Right cardiac atrium (tissue), 5 donors: ENCODE measurements at regions not wholly inside any gene's neighbourhood (a gene's known extent, or its start where the extent isn't known, plus 50 kb on each side); places are given as distances from the start of the nearest gene placed in this dataset.
A peak's percentile ranks its signal among the peaks of the same experiment; 100 is the strongest.

Experiments used
- ATAC-seq, 2 donors: fragments of 200-7000 bp; cut with Tn5 transposase; one replicate each; pipeline versions ENCODE4 v1.8.0 to v1.9.1; 2020; ENCODE audit warnings: moderate library complexity in 2 of 2, mild to moderate bottlenecking in 1 of 2
- DNase-seq, 3 donors: peaks; one replicate each; pipeline ENCODE4 v3.0.0-alpha.2; 2020
- H3K27ac ChIP-seq: one replicate; pipeline ENCODE4 v1.5.1; 2013; ENCODE audit warnings: mild to moderate bottlenecking, low read length, control low read depth, moderate library complexity
- H3K27me3 ChIP-seq: one replicate; pipeline ENCODE4 v1.6.1; 2013; ENCODE audit not compliant: control insufficient read depth, insufficient read depth
- H3K4me1 ChIP-seq: one replicate; pipeline ENCODE4 v1.6.1; 2013; ENCODE audit warnings: low read length; ENCODE audit not compliant: control insufficient read depth, insufficient read depth
- H3K4me3 ChIP-seq: one replicate; pipeline ENCODE4 v1.5.1; 2013; ENCODE audit warnings: low read length, control low read depth
- H3K9me3 ChIP-seq: one replicate; pipeline ENCODE4 v1.6.1; 2013; ENCODE audit warnings: low read length; ENCODE audit not compliant: control insufficient read depth
- WGBS: extraction: QIAGEN DNeasy Blood & Tissue Kit; methylation state at CpG from one replicate; pipeline ENCODE4 v1.1.7; 2013; 5-methylcytosine and 5-hydroxymethylcytosine counted together
- intact Hi-C, 4 donors: fragments of 100-400 bp; cut with DNase I; formaldehyde crosslinking; loops; one replicate each; pipeline versions ENCODE4 v1.11.0 to v1.14.0; 2022 to 2023
- donor health status: healthy with polysubstance abuse.
- donor health status: DM: no; HTN: yes; CAD: no.
- donor health status: DM: no; HTN: no; CAD: no.
- donor health status: DM: no; HTN: yes; CAD: no; lungs with severe emphysema.
- donor health status: DM: yes; HTN: yes; CAD: no.

DNA sequence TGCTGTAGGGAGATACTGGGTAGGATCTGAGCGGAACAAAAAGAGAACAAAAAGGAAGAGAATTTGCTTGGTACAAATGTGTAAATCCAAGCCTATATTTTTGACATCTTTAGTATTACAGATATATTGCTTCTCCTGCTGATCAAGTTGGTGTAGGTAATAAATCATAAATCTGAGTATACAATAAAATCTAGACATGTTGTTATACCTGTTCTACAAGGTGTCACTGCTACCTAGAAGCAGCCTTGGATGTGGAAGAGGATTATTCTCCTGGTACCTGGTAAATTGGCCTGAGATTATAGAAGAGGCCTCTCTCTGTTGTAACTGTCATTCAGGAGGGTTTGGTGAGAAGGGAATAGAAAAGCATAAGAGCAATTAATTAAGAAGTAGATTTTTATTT lies 89.9 kb upstream of the LSM8 start:
- Histone ChIP-seq H3K27me3 (no peaks in the 10 kb centered on the region), H3K9me3 (no peaks in the 10 kb centered on the region), H3K27ac (no peak overlapping the region), H3K4me1 (no peaks in the 10 kb centered on the region), H3K4me3 (no peak overlapping the region)
- intact Hi-C loops, result no loop called here
- DNase-seq, result no peak
- no peak for ATAC-seq
- 93% methylated on average over 1 of the region's 1 CpG for WGBS

DNA sequence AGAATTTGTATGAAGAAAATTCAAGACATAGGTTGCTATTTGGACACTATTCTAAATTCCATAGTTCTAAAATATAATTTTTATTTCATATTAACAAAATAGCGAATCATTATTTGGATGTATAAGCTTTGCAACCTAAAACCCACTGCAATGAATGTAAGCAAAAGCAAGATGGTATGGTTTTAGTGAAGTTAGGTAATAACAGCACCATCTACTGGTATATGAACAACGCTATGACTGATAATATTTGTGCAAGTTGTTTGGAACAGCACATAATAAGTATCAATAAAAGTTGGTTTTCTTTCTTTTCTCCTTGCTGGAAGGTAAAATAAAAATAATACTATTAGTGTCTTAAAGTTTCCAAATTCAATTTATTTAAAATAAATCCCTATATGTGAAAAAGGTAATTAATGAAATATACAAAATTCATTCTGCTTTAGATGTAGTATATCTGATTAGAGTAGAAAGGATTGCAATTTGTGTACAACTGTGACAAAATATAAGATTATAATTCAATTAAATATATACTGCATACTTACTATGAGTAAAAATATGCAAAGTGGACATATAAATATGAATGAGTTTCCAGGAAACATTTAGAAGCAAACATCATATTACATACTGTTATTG lies 79.0 kb upstream of the LSM8 start:
- intact Hi-C loops, result loop anchor here in 3 of 4 donors (2.0 to 10.0 kb wide), 3 partner anchors 350 to 358 kb away; no protein-coding TSS in a partner anchor
- H3K27ac ChIP-seq, result no peak overlapping the region
- 6% methylated on average over 2 of the region's 2 CpGs for WGBS
- H3K9me3 ChIP-seq, result no peaks in the 10 kb centered on the region
- H3K4me1 ChIP-seq, result no peaks in the 10 kb centered on the region
- DNase-seq, result no peak
- no peaks in the 10 kb centered on the region for H3K27me3 ChIP-seq
- no peak for ATAC-seq
- H3K4me3 ChIP-seq, result no peak overlapping the region

DNA sequence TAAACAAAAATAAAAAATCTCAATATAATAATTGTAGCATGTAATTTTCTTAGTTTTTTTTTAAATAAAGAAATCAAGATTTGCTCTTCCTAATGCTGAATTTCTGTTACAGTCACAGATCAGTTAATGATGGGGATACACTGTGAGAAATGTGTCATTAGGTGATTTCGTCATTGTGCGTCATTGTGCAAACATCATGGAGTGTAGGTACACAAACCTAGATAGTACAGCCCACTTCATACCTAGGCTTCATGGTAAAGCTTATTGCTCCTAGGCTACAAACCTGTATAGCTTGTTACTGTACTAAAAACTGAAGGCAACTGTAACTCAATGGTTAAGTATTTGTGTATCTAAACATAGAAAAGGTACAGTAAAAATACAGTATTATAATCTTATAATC lies 74.4 kb upstream of the LSM8 start:
- H3K9me3 ChIP-seq, result no peaks in the 10 kb centered on the region
- H3K4me3 ChIP-seq, result no peak overlapping the region
- ATAC-seq (no peak), DNase-seq (no peak)
- no peaks in the 10 kb centered on the region for H3K4me1 ChIP-seq
- intact Hi-C loops, result loop anchor here in 2 of 4 donors (5.0 to 10.0 kb wide), 2 partner anchors 355 to 362 kb away; no protein-coding TSS in a partner anchor
- no peaks in the 10 kb centered on the region for H3K27me3 ChIP-seq
- H3K27ac ChIP-seq, result no peak overlapping the region
- WGBS, result 92% methylated on average over 2 of the region's 2 CpGs

DNA sequence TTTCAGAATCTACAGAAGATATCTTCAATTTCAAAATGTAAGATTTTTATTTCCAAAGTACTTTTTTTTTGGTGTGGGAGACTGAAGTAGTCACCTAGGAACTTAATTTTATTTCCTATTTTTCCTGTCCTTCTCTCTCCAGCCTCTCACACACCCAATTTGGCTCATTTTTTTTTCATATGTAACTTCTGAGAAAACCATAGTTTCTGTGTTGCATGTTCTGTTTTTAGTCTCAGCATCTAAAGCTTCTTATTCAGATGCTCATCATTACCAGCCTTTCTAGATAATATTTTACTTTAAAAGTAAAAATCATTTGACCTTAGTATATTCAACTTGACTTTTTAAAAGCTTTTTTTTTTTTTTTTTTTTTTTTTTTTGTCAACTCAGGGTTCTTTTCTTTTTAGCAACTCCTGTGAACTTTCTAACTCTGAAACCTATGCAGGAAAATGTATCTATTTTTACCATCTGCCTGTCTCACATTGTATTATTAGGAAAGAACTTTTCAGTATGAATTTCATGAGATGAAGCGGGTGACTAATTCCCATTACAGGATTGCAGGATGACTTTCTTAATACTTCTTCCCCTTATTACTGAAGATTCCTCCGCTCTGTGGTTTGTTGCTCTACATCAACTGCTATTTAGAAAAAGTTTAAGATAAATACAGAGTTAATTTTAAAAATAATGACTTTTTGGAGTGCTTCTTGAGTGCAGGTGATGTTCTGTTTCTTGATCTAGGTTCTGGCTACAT lies 73.6 kb upstream of the LSM8 start:
- 87% methylated on average over 2 of the region's 2 CpGs for WGBS
- Histone ChIP-seq H3K9me3 (no peaks in the 10 kb centered on the region), H3K27me3 (no peaks in the 10 kb centered on the region), H3K4me3 (no peak overlapping the region), H3K4me1 (no peaks in the 10 kb centered on the region), H3K27ac (no peak overlapping the region)
- intact Hi-C loops, result no loop called here
- DNase-seq, result no peak
- no peak for ATAC-seq

DNA sequence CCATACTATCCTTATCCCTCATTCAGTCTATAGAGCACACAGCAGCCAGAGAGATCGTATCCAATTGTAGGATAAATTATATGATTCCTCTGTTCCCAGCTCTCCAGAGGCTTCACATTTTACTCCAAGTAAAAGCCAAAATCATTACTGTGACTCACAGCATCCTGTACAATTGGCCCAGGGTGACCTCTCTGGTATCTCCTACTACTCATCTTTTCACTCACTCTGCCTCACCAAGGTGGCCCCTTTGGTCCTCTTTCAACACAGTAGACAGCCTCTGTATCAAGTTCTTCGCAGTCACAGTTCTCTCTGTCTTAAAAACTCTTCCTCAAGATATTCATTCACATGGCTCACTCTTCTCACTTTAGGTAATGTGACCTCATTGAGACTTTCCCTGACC lies 72.6 kb upstream of the LSM8 start:
- H3K27ac ChIP-seq, result no peak overlapping the region
- no peaks in the 10 kb centered on the region for H3K9me3 ChIP-seq
- DNase-seq (no peak), ATAC-seq (no peak)
- no peaks in the 10 kb centered on the region for H3K4me1 ChIP-seq
- H3K4me3 ChIP-seq, result no peak overlapping the region
- intact Hi-C loops, result no loop called here
- WGBS, result 67% methylated on average over 2 of the region's 2 CpGs
- no peaks in the 10 kb centered on the region for H3K27me3 ChIP-seq

DNA sequence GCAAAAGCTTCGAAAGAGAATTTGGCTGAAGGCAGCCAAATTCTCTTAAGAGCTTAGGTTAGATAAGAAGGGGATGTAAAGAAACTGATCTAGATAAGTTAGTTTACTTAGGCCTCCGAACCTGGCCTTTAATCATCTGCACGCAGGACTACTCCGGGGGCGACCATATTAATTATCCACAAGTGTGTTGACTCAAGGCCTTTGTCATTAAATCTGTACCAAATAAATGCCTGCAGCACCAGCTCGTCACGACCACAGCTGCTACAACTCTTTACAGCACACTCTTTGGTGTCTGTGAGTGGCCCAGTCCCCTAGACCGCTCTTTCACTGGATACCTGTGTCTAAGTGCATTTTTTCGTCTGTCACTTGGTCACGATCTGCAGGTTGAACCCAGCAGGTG lies 69.8 kb upstream of the LSM8 start:
- Histone ChIP-seq H3K27me3 (no peaks in the 10 kb centered on the region), H3K4me1 (no peaks in the 10 kb centered on the region), H3K9me3 (no peaks in the 10 kb centered on the region), H3K27ac (no peak overlapping the region), H3K4me3 (no peak overlapping the region)
- DNase-seq (no peak), ATAC-seq (no peak)
- intact Hi-C loops, result no loop called here
- WGBS, result 90% methylated on average over 10 of the region's 10 CpGs

DNA sequence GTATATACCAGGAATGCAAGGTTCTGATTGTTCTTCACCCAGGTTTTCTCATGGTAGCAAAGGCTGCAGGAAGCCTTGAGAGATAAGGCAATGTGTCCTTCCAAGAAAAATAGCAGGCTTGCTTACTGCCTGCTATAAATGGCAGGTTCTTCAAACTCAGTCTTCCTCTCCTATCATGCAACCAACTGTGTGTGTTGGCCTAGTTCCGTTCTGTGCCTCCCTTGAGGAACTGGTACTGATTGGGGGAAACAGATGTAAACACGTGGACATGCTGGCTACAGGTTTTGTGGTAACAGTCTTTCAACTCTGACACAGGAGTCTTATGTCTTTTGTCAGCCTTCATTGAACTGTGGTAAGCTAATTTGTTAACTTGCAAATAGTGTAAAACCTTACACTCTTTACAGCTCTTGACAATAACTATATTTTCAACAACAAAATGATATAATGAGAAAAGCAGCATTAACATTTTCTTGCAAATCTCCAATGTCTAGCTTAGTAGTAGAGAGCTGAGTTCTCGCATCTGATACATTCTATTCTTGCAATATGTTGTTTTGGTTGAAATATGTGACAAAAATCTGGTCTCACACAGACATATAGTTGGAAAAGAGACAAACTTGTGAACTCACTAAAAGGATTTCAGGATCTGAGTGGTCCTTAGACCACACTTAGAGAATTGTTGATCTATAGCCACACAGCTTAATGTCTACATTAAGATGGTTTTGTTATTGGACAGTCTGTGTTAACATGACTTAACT lies 54.7 kb upstream of the LSM8 start:
- intact Hi-C loops, result no loop called here
- Histone ChIP-seq H3K27me3 (no peaks in the 10 kb centered on the region), H3K27ac (no peak overlapping the region), H3K4me3 (no peak overlapping the region), H3K4me1 (no peaks in the 10 kb centered on the region), H3K9me3 (no peaks in the 10 kb centered on the region)
- WGBS, result 44% methylated on average over 3 of the region's 3 CpGs
- ATAC-seq (peak in 1 of 2 donors; percentile 56), DNase-seq (no peak)

DNA sequence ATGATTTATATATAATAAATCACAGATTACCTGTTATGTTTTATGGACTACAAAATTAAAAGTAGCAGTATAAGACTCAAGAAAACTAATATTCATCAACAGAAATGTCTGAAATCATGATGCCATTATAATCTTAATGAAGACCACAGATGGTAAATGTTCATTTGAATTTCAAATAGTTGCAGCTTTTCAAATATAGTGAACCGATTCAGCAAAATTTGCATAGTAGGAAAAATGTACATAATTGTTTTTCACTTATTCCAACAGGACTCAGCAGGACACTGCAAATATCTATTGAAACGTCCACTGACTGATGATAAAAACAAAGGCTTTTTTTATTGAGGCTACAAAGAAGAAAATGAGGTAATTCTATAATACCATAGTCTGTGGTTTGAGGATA lies 51.2 kb upstream of the LSM8 start:
- 63% methylated on average over 2 of the region's 2 CpGs for WGBS
- Histone ChIP-seq H3K9me3 (no peaks in the 10 kb centered on the region), H3K27ac (no peak overlapping the region), H3K4me3 (no peak overlapping the region), H3K27me3 (no peaks in the 10 kb centered on the region), H3K4me1 (no peaks in the 10 kb centered on the region)
- DNase-seq (no peak), ATAC-seq (no peak)
- intact Hi-C loops, result no loop called here
